ENCODE measurements at regions not wholly inside any gene's neighbourhood (a gene's known extent, or its start where the extent isn't known, plus 50 kb on each side); places are given as distances from the start of the nearest gene placed in this dataset.
A peak's percentile ranks its signal among the peaks of the same experiment; 100 is the strongest.
"Not testable (repeated sequence)": the region's sequence is repeated elsewhere in the genome, so short reads cannot be mapped to it uniquely, and the experiment has no call there.

DNA sequence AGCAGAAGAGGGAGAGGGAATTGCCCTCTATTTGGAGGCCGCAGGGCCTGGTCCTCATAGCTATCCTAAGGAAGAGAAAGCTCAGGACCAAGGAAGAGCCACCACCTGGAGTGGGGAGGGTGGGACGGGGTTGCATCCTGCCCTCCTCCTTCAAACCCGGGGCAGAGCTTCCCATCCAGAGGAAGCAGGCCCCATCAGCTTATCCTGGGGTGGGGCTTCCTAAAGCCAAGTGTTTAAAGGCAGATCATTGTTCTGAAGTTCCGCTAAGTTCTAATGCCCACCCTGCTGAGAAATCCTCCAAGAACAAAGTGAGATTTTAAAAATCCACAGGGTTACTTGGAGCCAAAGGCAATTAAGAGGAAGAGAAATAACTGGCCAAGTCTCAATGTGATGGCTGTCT, 210.3 kb downstream of the C9orf152 start:
- Histone ChIP-seq H3K4me1 (peaks cover 0 to 22% of the 10 kb centered on the region in 2 donors), H3K27ac (peak overlapping the region; percentile 7 to 36)
- no peak for DNase-seq (ENCODE audit: low spot score)

DNA sequence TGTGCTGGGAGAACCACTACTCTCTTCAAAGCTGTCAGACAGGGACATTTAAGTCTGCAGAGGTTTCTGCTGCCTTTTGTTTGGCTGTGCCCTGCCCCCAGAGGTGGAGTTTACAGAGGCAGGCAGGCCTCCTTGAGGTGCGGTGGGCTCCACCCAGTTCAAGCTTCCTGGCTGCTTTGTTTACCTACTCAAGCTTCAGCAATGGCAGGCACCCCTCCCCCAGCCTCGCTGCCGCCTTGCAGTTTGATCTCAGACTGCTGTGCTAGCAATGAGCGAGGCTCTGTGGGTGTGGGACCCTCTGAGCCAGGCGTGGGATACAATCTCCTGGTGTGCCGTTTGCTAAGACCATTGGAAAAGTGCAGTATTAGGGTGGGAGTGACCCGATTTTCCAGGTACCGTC, 202.4 kb downstream of the C9orf152 start:
- not testable (repeated sequence) for H3K27ac ChIP-seq; H3K4me3 ChIP-seq; DNase-seq (ENCODE audit: low spot score)

More for the DNA sequence above, 210.3 kb downstream of the C9orf152 start:
- Histone ChIP-seq H3K9me3 (no peaks in the 10 kb centered on the region), H3K4me3 (no peak overlapping the region), H3K36me3 (peaks cover 15% of the 10 kb centered on the region), H3K27me3 (no peaks in the 10 kb centered on the region)
- TF ChIP-seq, protein P1, sequence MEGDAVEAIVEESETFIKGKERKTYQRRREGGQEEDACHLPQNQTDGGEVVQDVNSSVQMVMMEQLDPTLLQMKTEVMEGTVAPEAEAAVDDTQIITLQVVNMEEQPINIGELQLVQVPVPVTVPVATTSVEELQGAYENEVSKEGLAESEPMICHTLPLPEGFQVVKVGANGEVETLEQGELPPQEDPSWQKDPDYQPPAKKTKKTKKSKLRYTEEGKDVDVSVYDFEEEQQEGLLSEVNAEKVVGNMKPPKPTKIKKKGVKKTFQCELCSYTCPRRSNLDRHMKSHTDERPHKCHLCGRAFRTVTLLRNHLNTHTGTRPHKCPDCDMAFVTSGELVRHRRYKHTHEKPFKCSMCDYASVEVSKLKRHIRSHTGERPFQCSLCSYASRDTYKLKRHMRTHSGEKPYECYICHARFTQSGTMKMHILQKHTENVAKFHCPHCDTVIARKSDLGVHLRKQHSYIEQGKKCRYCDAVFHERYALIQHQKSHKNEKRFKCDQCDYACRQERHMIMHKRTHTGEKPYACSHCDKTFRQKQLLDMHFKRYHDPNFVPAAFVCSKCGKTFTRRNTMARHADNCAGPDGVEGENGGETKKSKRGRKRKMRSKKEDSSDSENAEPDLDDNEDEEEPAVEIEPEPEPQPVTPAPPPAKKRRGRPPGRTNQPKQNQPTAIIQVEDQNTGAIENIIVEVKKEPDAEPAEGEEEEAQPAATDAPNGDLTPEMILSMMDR (IDR thresholded peaks at IDR 0.05), result no peak

DNA sequence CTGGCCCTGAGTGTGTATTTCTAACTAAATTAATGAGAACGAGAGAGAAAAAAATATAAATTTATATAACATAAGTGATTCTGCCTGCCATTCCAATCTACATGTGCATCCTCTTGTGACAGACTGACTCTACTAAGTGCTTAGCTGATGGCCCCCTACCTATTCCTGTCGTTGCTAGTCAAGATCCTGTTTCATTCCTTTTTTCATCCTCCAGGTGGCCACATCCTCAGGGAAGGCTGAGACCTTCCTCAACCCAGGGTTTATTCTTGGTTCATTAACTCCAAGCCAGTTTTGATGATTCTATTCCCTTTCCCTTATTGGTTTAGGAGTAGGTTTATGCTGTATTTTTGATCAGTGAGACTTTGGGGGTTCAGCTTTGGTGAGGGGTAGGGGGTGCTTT, 201.3 kb downstream of the C9orf152 start:
- Histone ChIP-seq H3K4me3 (no peak overlapping the region), H3K9me3 (no peaks in the 10 kb centered on the region), H3K27ac (no peak overlapping the region), H3K36me3 (no peaks in the 10 kb centered on the region), H3K4me1 (no peaks in the 10 kb centered on the region), H3K27me3 (no peaks in the 10 kb centered on the region)
- DNase-seq (ENCODE audit: low spot score), result no peak
- TF ChIP-seq, protein P1 (IDR thresholded peaks at IDR 0.05), result no peak

More for the DNA sequence above, 202.4 kb downstream of the C9orf152 start:
- H3K36me3 ChIP-seq, H3K4me1 ChIP-seq, H3K27me3 ChIP-seq, H3K9me3 ChIP-seq: not testable (repeated sequence)

DNA sequence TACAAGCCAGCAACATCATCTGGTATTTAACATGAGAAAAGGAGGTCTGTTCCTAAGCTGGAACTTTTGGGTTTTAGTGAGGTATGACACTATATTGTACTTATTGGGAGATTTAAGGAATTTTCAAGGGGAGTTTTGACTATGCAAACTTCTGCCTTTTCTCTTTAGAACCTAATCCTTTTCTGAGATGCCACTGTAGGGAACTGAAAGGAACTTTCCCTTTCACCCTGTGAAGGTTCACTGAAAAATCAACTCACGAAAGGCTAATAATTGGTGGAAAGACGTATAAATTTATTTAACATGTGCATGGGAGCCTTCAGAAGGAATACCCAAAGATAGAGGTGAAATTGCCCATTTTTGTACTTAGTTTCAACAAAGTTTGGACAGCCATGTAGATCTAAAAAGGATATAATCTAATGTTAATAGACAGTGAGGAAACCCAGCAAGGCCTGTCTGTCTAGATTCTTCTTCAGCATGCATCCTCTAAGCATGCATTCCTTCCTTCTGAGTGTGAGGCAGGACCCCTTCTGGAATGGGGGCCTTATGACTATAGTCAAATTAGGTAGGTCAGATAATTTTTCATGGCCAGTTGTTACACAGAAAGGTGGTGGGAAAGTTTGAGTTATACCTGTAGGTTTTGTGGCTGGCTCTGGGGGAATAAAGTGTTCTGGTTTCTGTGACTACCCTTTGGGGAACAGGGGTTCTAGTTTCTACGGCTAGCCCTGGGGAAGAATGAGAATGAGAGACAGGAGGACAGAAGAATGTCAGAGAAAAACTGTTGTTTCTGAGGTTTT, 200.3 kb downstream of the C9orf152 start:
- no peak for DNase-seq (ENCODE audit: low spot score)
- TF ChIP-seq, protein P1 (IDR thresholded peaks at IDR 0.05), result no peak

DNA sequence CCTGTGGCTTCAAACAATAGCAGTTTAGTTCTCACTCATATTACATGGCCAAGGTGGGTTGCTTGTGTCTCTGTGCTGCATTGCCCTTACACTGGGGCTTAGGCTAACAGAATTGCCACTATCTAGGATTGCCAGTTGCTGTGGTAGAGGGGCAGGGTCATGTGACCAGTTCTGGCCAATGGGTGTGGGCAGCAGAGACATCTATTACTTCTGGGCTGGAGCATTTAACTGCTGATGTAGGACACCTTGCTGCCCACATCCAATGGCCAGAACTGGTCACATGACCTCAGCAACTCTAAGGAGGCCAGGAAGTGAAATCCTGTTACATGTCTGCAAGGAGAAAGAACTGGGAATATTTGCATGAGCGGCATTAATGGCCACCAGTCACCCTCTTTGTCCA, 199.3 kb downstream of the C9orf152 start:
- no peaks in the 10 kb centered on the region for H3K4me1 ChIP-seq
- no peaks in the 10 kb centered on the region for H3K27me3 ChIP-seq
- no peaks in the 10 kb centered on the region for H3K36me3 ChIP-seq
- DNase-seq (ENCODE audit: low spot score), result no peak
- H3K4me3 ChIP-seq, result no peak overlapping the region
- TF ChIP-seq, protein P1 (IDR thresholded peaks at IDR 0.05), result no peak
- H3K27ac ChIP-seq, result no peak overlapping the region
- no peaks in the 10 kb centered on the region for H3K9me3 ChIP-seq

More for the DNA sequence above, 200.3 kb downstream of the C9orf152 start:
- H3K27me3 ChIP-seq, result no peaks in the 10 kb centered on the region
- H3K27ac ChIP-seq, result no peak overlapping the region
- no peaks in the 10 kb centered on the region for H3K36me3 ChIP-seq
- H3K4me1 ChIP-seq, result no peaks in the 10 kb centered on the region
- no peak overlapping the region for H3K4me3 ChIP-seq
- H3K9me3 ChIP-seq, result no peaks in the 10 kb centered on the region

DNA sequence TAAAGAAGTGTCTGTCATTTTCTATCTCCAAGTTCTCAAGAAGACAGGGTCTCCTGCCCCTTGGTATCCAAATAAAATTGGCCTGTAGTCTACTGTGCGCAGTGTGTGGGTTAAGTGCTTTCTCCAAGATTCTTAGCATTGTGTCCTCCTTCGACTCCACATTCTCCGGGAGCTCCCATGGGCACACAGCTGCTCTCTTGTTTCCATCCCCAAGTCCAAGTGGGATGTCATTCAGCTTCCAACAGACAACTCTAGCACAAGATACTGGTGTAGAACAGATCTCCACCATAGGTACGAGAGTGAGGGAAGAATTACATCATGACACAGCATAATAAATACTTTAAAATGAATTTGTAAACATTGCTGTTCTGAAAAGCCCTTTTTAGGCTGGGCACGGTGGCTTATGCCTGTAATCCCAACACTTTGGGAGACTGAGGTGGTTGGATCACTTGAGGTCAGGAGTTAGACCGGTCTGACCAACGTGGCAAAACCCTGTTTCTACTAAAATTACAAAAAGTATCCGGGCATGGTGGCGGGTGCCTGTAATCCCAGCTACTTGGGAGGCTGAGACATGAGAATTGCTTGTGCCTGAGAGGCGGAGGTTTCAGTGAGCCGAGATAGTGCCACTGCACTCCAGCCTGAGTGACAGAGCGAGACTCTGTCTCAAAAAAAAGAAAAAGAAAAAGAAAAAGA, 196.2 kb downstream of the C9orf152 start:
- TF ChIP-seq, protein P1 (IDR thresholded peaks at IDR 0.05), result no peak
- H3K4me1 ChIP-seq, result peaks cover 0 to 12% of the 10 kb centered on the region in 2 donors
- no peak overlapping the region for H3K27ac ChIP-seq
- peaks cover 8% of the 10 kb centered on the region for H3K36me3 ChIP-seq
- H3K27me3 ChIP-seq, result no peaks in the 10 kb centered on the region
- no peak for DNase-seq (ENCODE audit: low spot score)
- H3K4me3 ChIP-seq, result no peak overlapping the region
- H3K9me3 ChIP-seq, result no peaks in the 10 kb centered on the region
